Effector memory CD4-positive, alpha-beta T cell (primary cell): ENCODE measurements at regions not wholly inside any gene's neighbourhood (a gene's known extent, or its start where the extent isn't known, plus 50 kb on each side); places are given as distances from the start of the nearest gene placed in this dataset.

Experiments
- DNase-seq, 3 donors: peaks; one replicate each; pipeline ENCODE4 v3.0.0-alpha.2; 2020
- H3K27ac ChIP-seq: 2 replicates; pipeline ENCODE4 v1.7.0; 2013; ENCODE audit warnings: mild to moderate bottlenecking, low read length, moderate library complexity; ENCODE audit not compliant: insufficient read depth, poor library complexity, severe bottlenecking
- H3K27me3 ChIP-seq: replicated peaks from 2 replicates; pipeline ENCODE4 v1.7.0; 2013; ENCODE audit warnings: mild to moderate bottlenecking, low read length; ENCODE audit not compliant: insufficient read depth, control insufficient read depth, poor library complexity, severe bottlenecking
- H3K36me3 ChIP-seq: 2 replicates; pipeline ENCODE4 v1.7.0; 2013; ENCODE audit warnings: mild to moderate bottlenecking, low read length, moderate library complexity; ENCODE audit not compliant: control insufficient read depth, insufficient read depth
- H3K4me1 ChIP-seq: 2 replicates; pipeline ENCODE4 v1.7.0; 2013; ENCODE audit warnings: low read length, mild to moderate bottlenecking; ENCODE audit not compliant: control insufficient read depth, insufficient read depth, poor library complexity, severe bottlenecking
- H3K4me3 ChIP-seq: 2 replicates; pipeline ENCODE4 v1.7.0; 2013; ENCODE audit warnings: low read length, low read depth, mild to moderate bottlenecking; ENCODE audit not compliant: insufficient read depth, poor library complexity, severe bottlenecking
- H3K9me3 ChIP-seq: 2 replicates; pipeline ENCODE4 v1.7.0; 2013; ENCODE audit warnings: mild to moderate bottlenecking, low read length, moderate library complexity; ENCODE audit not compliant: control insufficient read depth

DNA sequence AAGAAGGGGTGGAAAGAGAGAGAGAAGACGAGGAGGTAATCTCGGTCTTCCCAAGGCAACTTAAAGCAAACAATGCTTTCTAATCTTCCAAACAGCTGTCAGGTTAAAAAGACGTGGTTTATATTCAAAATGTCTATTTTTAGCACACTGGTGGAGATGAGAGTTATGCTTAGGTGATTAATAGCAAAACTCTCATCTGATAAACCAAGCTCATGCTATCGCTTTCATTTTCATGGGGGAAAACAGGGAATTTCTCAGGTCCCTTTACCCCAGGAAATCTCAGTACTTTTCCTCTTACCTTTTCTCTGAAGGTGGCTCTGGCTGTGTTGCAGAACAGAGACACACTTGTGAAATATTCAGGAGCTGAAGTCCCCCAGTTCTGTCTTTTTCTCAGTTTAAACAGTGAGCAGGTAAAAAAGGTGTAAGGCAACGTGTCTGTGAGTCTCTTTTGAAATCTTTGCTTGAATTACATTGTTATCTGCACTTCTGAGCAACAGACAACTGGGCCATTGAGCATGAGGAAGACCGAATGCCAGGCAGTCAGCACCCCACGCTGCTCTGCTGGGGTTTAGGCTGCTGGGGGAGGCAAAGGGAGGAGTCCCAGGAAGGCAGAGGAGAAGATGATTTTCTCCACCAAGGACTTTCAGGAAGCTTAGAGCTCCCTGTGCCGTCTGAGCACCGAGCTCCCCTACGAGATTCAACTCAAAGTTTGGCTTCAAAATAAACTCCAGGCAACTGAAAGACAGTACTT, 759.3 kb downstream of the BCL11B start:
- no peak for DNase-seq

DNA sequence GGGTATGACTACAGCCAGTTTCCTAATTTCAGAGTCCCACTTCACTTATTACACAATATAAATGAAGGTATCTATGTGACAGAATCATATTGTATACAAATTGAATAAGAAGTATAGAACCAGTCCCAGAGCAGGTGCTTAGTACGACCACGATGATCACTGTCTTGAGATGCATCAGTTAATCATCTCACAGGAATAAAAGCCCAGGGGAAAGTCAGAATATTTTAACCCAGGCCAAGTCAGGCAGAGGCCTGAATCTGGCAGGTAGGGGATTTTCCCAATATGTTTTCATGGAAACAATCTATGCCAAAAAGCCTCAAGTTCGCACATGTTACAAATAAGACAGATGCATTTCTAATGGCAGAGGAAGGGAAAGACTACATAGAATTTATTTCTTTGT, 758.4 kb downstream of the BCL11B start:
- Histone ChIP-seq H3K9me3 (no peaks in the 10 kb centered on the region), H3K4me3 (no peak overlapping the region), H3K27ac (no peak overlapping the region), H3K36me3 (no peaks in the 10 kb centered on the region), H3K27me3 (no peaks in the 10 kb centered on the region), H3K4me1 (no peaks in the 10 kb centered on the region)
- DNase-seq, result no peak

More for the DNA sequence above, 759.3 kb downstream of the BCL11B start:
- Histone ChIP-seq H3K4me3 (no peak overlapping the region), H3K27ac (no peak overlapping the region), H3K4me1 (no peaks in the 10 kb centered on the region), H3K27me3 (no peaks in the 10 kb centered on the region), H3K36me3 (no peaks in the 10 kb centered on the region), H3K9me3 (no peaks in the 10 kb centered on the region)

DNA sequence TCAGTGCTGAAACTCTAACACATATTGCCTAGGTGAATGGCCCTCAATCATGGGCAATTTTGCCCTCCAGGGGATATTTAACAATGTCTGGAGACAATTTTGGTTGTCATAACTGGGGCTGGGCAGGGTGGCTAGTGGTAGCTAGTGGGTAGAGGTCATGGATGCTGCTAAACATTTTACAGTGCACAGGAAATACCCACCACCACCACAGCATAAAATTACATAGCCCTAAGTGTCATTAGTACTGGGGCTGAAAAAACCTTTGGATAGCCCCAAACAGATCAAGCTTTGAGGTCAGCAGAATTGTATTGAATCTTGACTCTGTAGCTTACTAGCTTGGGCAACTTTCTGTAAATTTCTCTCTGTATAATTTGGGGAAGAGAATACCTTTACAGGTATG, 758.0 kb downstream of the BCL11B start:
- no peak overlapping the region for H3K27ac ChIP-seq

GRCh38 chr14:98536256-98536655, 735.7 kb downstream of the BCL11B start:
- Histone ChIP-seq H3K27me3 (no peaks in the 10 kb centered on the region), H3K27ac (no peak overlapping the region), H3K4me1 (no peaks in the 10 kb centered on the region), H3K9me3 (no peaks in the 10 kb centered on the region), H3K4me3 (no peak overlapping the region), H3K36me3 (no peaks in the 10 kb centered on the region)
- no peak for DNase-seq

More for the DNA sequence above, 758.0 kb downstream of the BCL11B start:
- Histone ChIP-seq H3K36me3 (no peaks in the 10 kb centered on the region), H3K4me1 (no peaks in the 10 kb centered on the region), H3K27me3 (no peaks in the 10 kb centered on the region), H3K9me3 (no peaks in the 10 kb centered on the region), H3K4me3 (no peak overlapping the region)
- no peak for DNase-seq

- no peak for DNase-seq
- H3K27ac ChIP-seq, result no peak overlapping the region
- no peaks in the 10 kb centered on the region for H3K27me3 ChIP-seq
- H3K4me3 ChIP-seq, result no peak overlapping the region
- H3K36me3 ChIP-seq, result no peaks in the 10 kb centered on the region
- no peaks in the 10 kb centered on the region for H3K4me1 ChIP-seq
- no peaks in the 10 kb centered on the region for H3K9me3 ChIP-seq
These were observed 729.7 kb downstream of the BCL11B start for GRCh38 chr14:98542316-98542715.

- Histone ChIP-seq H3K9me3 (no peaks in the 10 kb centered on the region), H3K27ac (no peak overlapping the region), H3K36me3 (no peaks in the 10 kb centered on the region), H3K4me3 (no peak overlapping the region), H3K27me3 (no peaks in the 10 kb centered on the region), H3K4me1 (no peaks in the 10 kb centered on the region)
- no peak for DNase-seq
These were observed 728.9 kb downstream of the BCL11B start for GRCh38 chr14:98543074-98543473.

- no peaks in the 10 kb centered on the region for H3K4me1 ChIP-seq
- no peaks in the 10 kb centered on the region for H3K9me3 ChIP-seq
- no peaks in the 10 kb centered on the region for H3K36me3 ChIP-seq
- DNase-seq, result no peak
- no peak overlapping the region for H3K4me3 ChIP-seq
- no peak overlapping the region for H3K27ac ChIP-seq
- no peaks in the 10 kb centered on the region for H3K27me3 ChIP-seq
These were observed 727.8 kb downstream of the BCL11B start for GRCh38 chr14:98544174-98544573.

DNA sequence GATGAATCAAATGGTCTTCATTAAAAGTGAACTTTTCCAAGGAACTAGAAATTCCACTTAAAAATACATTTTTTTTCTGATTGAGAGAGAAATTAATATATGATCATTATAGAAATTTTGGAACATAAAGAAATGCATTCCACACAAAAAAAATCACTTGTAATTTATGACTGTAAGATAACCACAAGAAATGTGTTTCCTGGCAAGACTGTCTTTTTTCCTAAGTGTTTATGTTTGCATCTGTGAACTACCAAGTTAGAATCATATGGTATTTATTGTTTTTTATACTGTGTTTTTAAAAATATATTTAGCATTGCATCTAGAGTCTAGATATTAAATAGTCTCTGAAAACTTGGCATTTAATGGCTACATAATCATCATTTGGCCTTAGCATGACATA, 726.8 kb downstream of the BCL11B start:
- no peak overlapping the region for H3K27ac ChIP-seq
- no peaks in the 10 kb centered on the region for H3K36me3 ChIP-seq
- H3K9me3 ChIP-seq, result no peaks in the 10 kb centered on the region
- no peaks in the 10 kb centered on the region for H3K4me1 ChIP-seq
- no peak for DNase-seq
- H3K27me3 ChIP-seq, result no peaks in the 10 kb centered on the region
- no peak overlapping the region for H3K4me3 ChIP-seq

DNA sequence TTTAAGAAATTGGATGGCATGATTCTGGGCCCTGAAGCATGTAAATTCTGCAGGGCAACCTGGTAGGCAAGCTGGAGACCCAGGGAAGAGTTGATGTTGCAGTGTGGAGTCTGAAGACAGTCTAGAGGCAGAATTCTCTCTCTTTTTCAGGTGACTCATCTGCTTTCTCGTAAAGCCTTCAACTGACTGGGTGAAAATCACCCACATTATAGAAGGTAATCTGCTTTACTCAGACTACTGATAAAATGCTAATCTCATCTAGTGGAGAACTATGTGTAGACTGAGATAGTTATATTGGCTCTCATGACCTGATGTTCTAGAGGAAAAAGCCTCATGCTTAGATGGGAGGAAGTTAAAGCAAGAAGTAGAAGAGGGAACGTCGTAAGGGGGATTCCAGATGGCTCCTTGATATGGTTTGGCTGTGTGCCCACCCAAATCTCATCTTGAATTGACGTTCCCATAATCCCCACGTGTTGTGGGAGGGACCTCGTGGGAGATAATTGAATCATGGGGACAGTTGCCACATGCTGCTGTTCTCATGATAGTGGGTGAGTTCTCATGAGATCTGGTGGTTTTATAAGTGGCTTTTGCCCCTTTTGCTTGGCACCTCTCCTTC, 723.8 kb downstream of the BCL11B start:
- no peak overlapping the region for H3K4me3 ChIP-seq
- no peaks in the 10 kb centered on the region for H3K27me3 ChIP-seq
- no peak overlapping the region for H3K27ac ChIP-seq
- no peaks in the 10 kb centered on the region for H3K4me1 ChIP-seq
- H3K36me3 ChIP-seq, result no peaks in the 10 kb centered on the region
- no peaks in the 10 kb centered on the region for H3K9me3 ChIP-seq
- DNase-seq, result no peak

GRCh38 chr14:98551028-98551427, 721.0 kb downstream of the BCL11B start:
- Histone ChIP-seq H3K4me3 (no peak overlapping the region), H3K4me1 (no peaks in the 10 kb centered on the region), H3K9me3 (no peaks in the 10 kb centered on the region), H3K27ac (no peak overlapping the region), H3K27me3 (no peaks in the 10 kb centered on the region), H3K36me3 (no peaks in the 10 kb centered on the region)
- DNase-seq, result no peak
